ENCODE measurements at regions not wholly inside any gene's neighbourhood (a gene's known extent, or its start where the extent isn't known, plus 50 kb on each side); places are given as distances from the start of the nearest gene placed in this dataset.

DNA sequence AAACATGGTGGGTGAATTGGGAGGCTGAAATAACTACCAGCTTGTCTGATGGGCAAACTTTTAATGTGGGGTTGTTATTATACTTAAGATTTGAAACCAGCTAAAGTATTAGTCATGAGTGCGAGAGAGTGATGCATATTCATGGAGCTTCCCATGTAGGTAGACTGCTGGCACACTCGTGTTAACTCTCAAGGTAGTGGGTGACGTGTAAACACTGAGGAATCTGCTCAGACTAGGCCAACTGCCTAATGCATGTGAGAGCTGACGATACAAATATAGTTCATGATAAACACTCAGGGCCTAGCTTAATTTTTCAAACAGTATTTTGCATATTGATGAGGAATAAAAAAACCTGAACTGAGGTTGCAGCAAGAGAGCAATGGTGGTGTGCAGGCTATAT lies 1165.7 kb upstream of the PIK3C3 start:
- TF ChIP-seq CTCF (IDR thresholded peaks at IDR 0.05; ENCODE audit: insufficient read depth, low read length, poor library complexity, severe bottlenecking), result no peak
- no peak overlapping the region for H3K4me3 ChIP-seq (replicated peaks; ENCODE audit: low read depth, low read length)
- H3K27me3 ChIP-seq (replicated peaks; ENCODE audit: control insufficient read depth, insufficient read depth, low read length), result no peaks in the 10 kb centered on the region
- no peaks in the 10 kb centered on the region for H3K36me3 ChIP-seq (ENCODE audit: control insufficient read depth, insufficient read depth, low read length)
- no peak for DNase-seq (ENCODE audit: extremely low read depth, insufficient read length)

GRCh38 chr18:40782453-40783130 lies 1172.4 kb upstream of the PIK3C3 start:
- Histone ChIP-seq H3K27me3 (replicated peaks; ENCODE audit: control insufficient read depth, insufficient read depth, low read length) (no peaks in the 10 kb centered on the region), H3K4me3 (replicated peaks; ENCODE audit: low read depth, low read length) (no peak overlapping the region), H3K36me3 (ENCODE audit: control insufficient read depth, insufficient read depth, low read length) (no peaks in the 10 kb centered on the region)
- no peak for DNase-seq (ENCODE audit: extremely low read depth, insufficient read length)
- TF ChIP-seq CTCF (IDR thresholded peaks at IDR 0.05; ENCODE audit: insufficient read depth, low read length, poor library complexity, severe bottlenecking), result no peak

- no peak for DNase-seq (ENCODE audit: extremely low read depth, insufficient read length)
- TF ChIP-seq CTCF (IDR thresholded peaks at IDR 0.05; ENCODE audit: insufficient read depth, low read length, poor library complexity, severe bottlenecking), result no peak
- Histone ChIP-seq H3K4me3 (replicated peaks; ENCODE audit: low read depth, low read length) (no peak overlapping the region), H3K36me3 (ENCODE audit: control insufficient read depth, insufficient read depth, low read length) (no peaks in the 10 kb centered on the region), H3K27me3 (replicated peaks; ENCODE audit: control insufficient read depth, insufficient read depth, low read length) (no peaks in the 10 kb centered on the region)
These were observed 1185.2 kb upstream of the PIK3C3 start for GRCh38 chr18:40769786-40770185.

DNA sequence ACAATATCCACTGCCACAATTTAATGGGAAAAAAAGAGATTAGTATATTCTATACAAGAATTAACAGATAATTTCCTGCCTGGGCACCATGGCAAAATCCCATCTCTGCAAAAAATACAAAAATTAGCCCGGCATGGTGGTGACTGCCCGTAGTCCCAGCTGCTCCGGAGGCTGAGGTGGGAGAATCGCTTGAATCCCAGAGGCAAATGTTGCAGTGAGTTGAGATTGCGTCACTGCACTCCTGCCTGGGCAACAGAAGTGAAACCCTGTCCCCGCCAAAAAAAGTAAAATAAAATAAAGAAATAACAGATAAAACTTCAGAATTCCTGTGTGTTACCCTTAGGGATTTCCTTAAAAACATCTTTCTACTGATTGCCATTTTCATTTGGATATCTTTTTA lies 1194.8 kb upstream of the PIK3C3 start:
- no peaks in the 10 kb centered on the region for H3K27me3 ChIP-seq (replicated peaks; ENCODE audit: control insufficient read depth, insufficient read depth, low read length)
- TF ChIP-seq CTCF (IDR thresholded peaks at IDR 0.05; ENCODE audit: insufficient read depth, low read length, poor library complexity, severe bottlenecking), result no peak

GRCh38 chr18:40754477-40754876 lies 1200.6 kb upstream of the PIK3C3 start:
- no peak for TF ChIP-seq CTCF (IDR thresholded peaks at IDR 0.05; ENCODE audit: insufficient read depth, low read length, poor library complexity, severe bottlenecking)
- no peak for DNase-seq (ENCODE audit: extremely low read depth, insufficient read length)
- Histone ChIP-seq H3K27me3 (replicated peaks; ENCODE audit: control insufficient read depth, insufficient read depth, low read length) (no peaks in the 10 kb centered on the region), H3K4me3 (replicated peaks; ENCODE audit: low read depth, low read length) (no peak overlapping the region), H3K36me3 (ENCODE audit: control insufficient read depth, insufficient read depth, low read length) (no peaks in the 10 kb centered on the region)

More for the DNA sequence above, 1194.8 kb upstream of the PIK3C3 start:
- Histone ChIP-seq H3K4me3 (replicated peaks; ENCODE audit: low read depth, low read length) (no peak overlapping the region), H3K36me3 (ENCODE audit: control insufficient read depth, insufficient read depth, low read length) (no peaks in the 10 kb centered on the region)
- no peak for DNase-seq (ENCODE audit: extremely low read depth, insufficient read length)

DNA sequence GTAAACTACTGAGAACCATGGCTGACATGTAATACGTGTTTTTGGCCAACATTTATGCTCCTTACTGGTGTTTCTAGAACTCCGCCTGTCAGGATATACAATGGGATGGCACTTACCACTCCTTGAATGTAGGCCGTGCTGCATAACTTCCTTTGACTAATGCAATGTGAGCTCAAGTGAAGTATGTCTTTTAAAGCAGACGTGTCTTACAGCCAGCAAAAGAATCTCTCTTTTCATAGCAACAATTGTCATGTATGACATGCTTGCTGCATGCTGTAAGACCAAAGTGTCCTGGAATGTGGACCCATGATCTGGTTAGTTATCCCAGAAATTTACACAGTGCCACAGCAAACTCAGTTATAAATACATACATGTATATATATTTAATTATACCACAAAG lies 1202.7 kb upstream of the PIK3C3 start:
- no peaks in the 10 kb centered on the region for H3K27me3 ChIP-seq (replicated peaks; ENCODE audit: control insufficient read depth, insufficient read depth, low read length)
- H3K36me3 ChIP-seq (ENCODE audit: control insufficient read depth, insufficient read depth, low read length), result no peaks in the 10 kb centered on the region
- DNase-seq (ENCODE audit: extremely low read depth, insufficient read length), result no peak
- no peak overlapping the region for H3K4me3 ChIP-seq (replicated peaks; ENCODE audit: low read depth, low read length)
- TF ChIP-seq CTCF (IDR thresholded peaks at IDR 0.05; ENCODE audit: insufficient read depth, low read length, poor library complexity, severe bottlenecking), result no peak

Measured in GM06990 (cell line).